Common myeloid progenitor, CD34-positive (primary cell): ENCODE measurements at regions not wholly inside any gene's neighbourhood (a gene's known extent, or its start where the extent isn't known, plus 50 kb on each side); places are given as distances from the start of the nearest gene placed in this dataset.
"Not testable (repeated sequence)": the region's sequence is repeated elsewhere in the genome, so short reads cannot be mapped to it uniquely, and the experiment has no call there.

Source experiments
- CTCF ChIA-PET: fragments of 350-600 bp; sonication (Branson Sonifier 250); formaldehyde crosslinking; loops from one replicate; lab custom pipeline; 2021; ENCODE audit warnings: antibody characterized with exemption; lab: Charles Lee
- POLR2A ChIA-PET: fragments of 350-600 bp; sonication (Branson Sonifier 250); formaldehyde crosslinking; loops from one replicate; lab custom pipeline; 2021; ENCODE audit warnings: antibody characterized with exemption; lab: Charles Lee
- DNase-seq, 3 donors: peaks; one replicate each; pipeline versions ENCODE4 v3.0.0 to v3.0.0-alpha.2; 2013
- H3K27ac ChIP-seq, 2 experiments: 1 replicate in 1 of 2; 2 replicates in 1 of 2; pipeline ENCODE4 v1.7.0; 2013; ENCODE audit warnings: inconsistent platforms in 2 of 2, low read length in 2 of 2, mild to moderate bottlenecking in 2 of 2, low read depth in 1 of 2, moderate library complexity in 1 of 2; ENCODE audit not compliant: severe bottlenecking in 2 of 2, insufficient read depth in 1 of 2, poor library complexity in 1 of 2
- H3K27me3 ChIP-seq, 5 experiments: replicated peaks in 2 of 5; 1 replicate in 3 of 5; 2 replicates in 2 of 5; pipeline versions ENCODE4 v1.6.1 to v1.7.0; 2013; ENCODE audit warnings: low read length in 4 of 5, mild to moderate bottlenecking in 2 of 5, moderate library complexity in 2 of 5, inconsistent platforms in 1 of 5; ENCODE audit not compliant: insufficient read depth in 5 of 5, control insufficient read depth in 4 of 5
- H3K36me3 ChIP-seq, 4 experiments: 1 replicate in 2 of 4; 2 replicates in 2 of 4; pipeline versions ENCODE4 v1.6.1 to v1.7.0; 2013; ENCODE audit warnings: low read length in 3 of 4, control low read depth in 1 of 4, mild to moderate bottlenecking in 1 of 4; ENCODE audit not compliant: control insufficient read depth in 4 of 4, insufficient read depth in 4 of 4
- H3K4me1 ChIP-seq, 4 experiments: 1 replicate in 3 of 4; 2 replicates in 1 of 4; pipeline versions ENCODE4 v1.6.1 to v1.7.1; 2013; ENCODE audit warnings: low read length in 3 of 4, mild to moderate bottlenecking in 3 of 4, control low read depth in 1 of 4, inconsistent platforms in 1 of 4, moderate library complexity in 1 of 4; ENCODE audit not compliant: control insufficient read depth in 4 of 4, insufficient read depth in 4 of 4; ENCODE audit errors: control extremely low read depth in 1 of 4
- H3K4me3 ChIP-seq, 7 experiments: 1 replicate in 4 of 7; 2 replicates in 3 of 7; pipeline versions ENCODE4 v1.5.1 to v1.7.0; 2013; ENCODE audit warnings: mild to moderate bottlenecking in 7 of 7, low read length in 6 of 7, moderate library complexity in 6 of 7, inconsistent platforms in 2 of 7, low read depth in 2 of 7, control low read depth in 1 of 7; ENCODE audit not compliant: insufficient read depth in 4 of 7, control insufficient read depth in 1 of 7; ENCODE audit errors: extremely low read depth in 1 of 7
- H3K9me3 ChIP-seq, 5 experiments: 1 replicate in 4 of 5; 2 replicates in 1 of 5; pipeline versions ENCODE4 v1.6.1 to v1.7.1; 2013; ENCODE audit warnings: low read length in 4 of 5, mild to moderate bottlenecking in 2 of 5, inconsistent platforms in 1 of 5, low read depth in 1 of 5, moderate library complexity in 1 of 5; ENCODE audit not compliant: control insufficient read depth in 4 of 5, insufficient read depth in 2 of 5; ENCODE audit errors: control extremely low read depth in 1 of 5
- WGBS: methylation state at CpG from one replicate; pipeline ENCODE4 v1.1.5; 2013; ENCODE audit not compliant: insufficient coverage; 5-methylcytosine and 5-hydroxymethylcytosine counted together

- WGBS: no CpG with 5 or more reads among the region's 1 CpG
- ChIA-PET CTCF (no interaction called here), POLR2A (no interaction called here)
- Histone ChIP-seq H3K27ac (no peak overlapping the region), H3K27me3 (no peaks in the 10 kb centered on the region), H3K4me3 (no peak overlapping the region), H3K9me3 (peaks cover 0 to 8% (median 2%) of the 10 kb centered on the region in 5 experiments), H3K4me1 (no peaks in the 10 kb centered on the region), H3K36me3 (no peaks in the 10 kb centered on the region)
- DNase-seq: no peak
These were observed 274.3 kb upstream of the TACR3 start for GRCh38 chr4:103994059-103994458.

GRCh38 chr4:103982454-103982853 is 262.7 kb upstream of the TACR3 start:
- Histone ChIP-seq H3K4me3 (no peak overlapping the region), H3K4me1 (no peaks in the 10 kb centered on the region), H3K36me3 (no peaks in the 10 kb centered on the region), H3K27ac (no peak overlapping the region), H3K9me3 (peaks cover 0 to 4% (median 0%) of the 10 kb centered on the region in 5 experiments), H3K27me3 (no peaks in the 10 kb centered on the region)
- CTCF ChIA-PET: no interaction called here
- POLR2A ChIA-PET: no interaction called here
- DNase-seq: no peak

GRCh38 chr4:103948244-103949018 is 228.6 kb upstream of the TACR3 start:
- ChIA-PET POLR2A (no interaction called here), CTCF (no interaction called here)
- Histone ChIP-seq H3K4me3 (no peak overlapping the region), H3K4me1 (no peaks in the 10 kb centered on the region), H3K9me3 (peaks cover 0 to 3% (median 0%) of the 10 kb centered on the region in 5 experiments), H3K27ac (no peak overlapping the region), H3K36me3 (no peaks in the 10 kb centered on the region), H3K27me3 (peaks cover 0 to 4% (median 0%) of the 10 kb centered on the region in 5 experiments)
- no peak for DNase-seq
- no CpG with 5 or more reads among the region's 3 CpGs for WGBS

GRCh38 chr4:103947617-103948016 is 227.8 kb upstream of the TACR3 start:
- ChIA-PET CTCF (no interaction called here), POLR2A (no interaction called here)
- Histone ChIP-seq H3K4me3 (no peak overlapping the region), H3K9me3 (peaks cover 0 to 3% (median 0%) of the 10 kb centered on the region in 5 experiments), H3K27me3 (peaks cover 0 to 4% (median 0%) of the 10 kb centered on the region in 5 experiments), H3K4me1 (no peaks in the 10 kb centered on the region), H3K36me3 (no peaks in the 10 kb centered on the region), H3K27ac (no peak overlapping the region)
- 100% methylated on average over 1 of the region's 1 CpG for WGBS
- DNase-seq: no peak

GRCh38 chr4:103946621-103947268 is 227.0 kb upstream of the TACR3 start:
- H3K27me3 ChIP-seq, POLR2A ChIA-PET, H3K36me3 ChIP-seq, DNase-seq, H3K9me3 ChIP-seq, H3K4me1 ChIP-seq, H3K4me3 ChIP-seq, CTCF ChIA-PET, H3K27ac ChIP-seq: not testable (repeated sequence)
- 55% methylated on average over 2 of the region's 3 CpGs for WGBS

GRCh38 chr4:103938488-103938887 is 218.7 kb upstream of the TACR3 start:
- H3K4me3 ChIP-seq: no peak overlapping the region
- no peaks in the 10 kb centered on the region for H3K36me3 ChIP-seq
- H3K27ac ChIP-seq: no peak overlapping the region
- POLR2A ChIA-PET: no interaction called here
- DNase-seq: no peak
- WGBS: 90% methylated on average over 2 of the region's 4 CpGs
- no peaks in the 10 kb centered on the region for H3K27me3 ChIP-seq
- H3K9me3 ChIP-seq: no peaks in the 10 kb centered on the region
- CTCF ChIA-PET: no interaction called here
- no peaks in the 10 kb centered on the region for H3K4me1 ChIP-seq

GRCh38 chr4:103936653-103937145 is 216.9 kb upstream of the TACR3 start:
- H3K36me3 ChIP-seq: no peaks in the 10 kb centered on the region
- WGBS: 99% methylated on average over 21 of the region's 26 CpGs
- CTCF ChIA-PET: interaction anchor here (1.0 kb wide), 1 partner anchor 16 kb away, joined by 3 read pairs; no protein-coding TSS in a partner anchor

More at GRCh38 chr4:103936653-103937145, 216.9 kb upstream of the TACR3 start:
- Histone ChIP-seq H3K27ac (no peak overlapping the region), H3K4me3 (no peak overlapping the region), H3K9me3 (no peaks in the 10 kb centered on the region), H3K27me3 (no peaks in the 10 kb centered on the region), H3K4me1 (no peaks in the 10 kb centered on the region)
- no peak for DNase-seq
- POLR2A ChIA-PET: no interaction called here
